GM12864 (cell line): ENCODE measurements at regions not wholly inside any gene's neighbourhood (a gene's known extent, or its start where the extent isn't known, plus 50 kb on each side); places are given as distances from the start of the nearest gene placed in this dataset.

ENCODE experiments used
- DNase-seq: peaks from one replicate; pipeline ENCODE4 v3.0.0-alpha.2; 2011; ENCODE audit warnings: low read depth
- H3K4me3 ChIP-seq: 2 replicates; pipeline ENCODE4 v1.5.1; 2011; ENCODE audit warnings: mild to moderate bottlenecking, low read depth, low read length, control low read depth
- TF ChIP-seq, protein P1 (sequence below): IDR thresholded peaks from 2 replicates; pipeline ENCODE4 v1.5.1; 2011; ENCODE audit warnings: low read depth, mild to moderate bottlenecking, moderate library complexity, low read length, control low read depth, inconsistent platforms; ENCODE audit errors: missing control alignments

DNA sequence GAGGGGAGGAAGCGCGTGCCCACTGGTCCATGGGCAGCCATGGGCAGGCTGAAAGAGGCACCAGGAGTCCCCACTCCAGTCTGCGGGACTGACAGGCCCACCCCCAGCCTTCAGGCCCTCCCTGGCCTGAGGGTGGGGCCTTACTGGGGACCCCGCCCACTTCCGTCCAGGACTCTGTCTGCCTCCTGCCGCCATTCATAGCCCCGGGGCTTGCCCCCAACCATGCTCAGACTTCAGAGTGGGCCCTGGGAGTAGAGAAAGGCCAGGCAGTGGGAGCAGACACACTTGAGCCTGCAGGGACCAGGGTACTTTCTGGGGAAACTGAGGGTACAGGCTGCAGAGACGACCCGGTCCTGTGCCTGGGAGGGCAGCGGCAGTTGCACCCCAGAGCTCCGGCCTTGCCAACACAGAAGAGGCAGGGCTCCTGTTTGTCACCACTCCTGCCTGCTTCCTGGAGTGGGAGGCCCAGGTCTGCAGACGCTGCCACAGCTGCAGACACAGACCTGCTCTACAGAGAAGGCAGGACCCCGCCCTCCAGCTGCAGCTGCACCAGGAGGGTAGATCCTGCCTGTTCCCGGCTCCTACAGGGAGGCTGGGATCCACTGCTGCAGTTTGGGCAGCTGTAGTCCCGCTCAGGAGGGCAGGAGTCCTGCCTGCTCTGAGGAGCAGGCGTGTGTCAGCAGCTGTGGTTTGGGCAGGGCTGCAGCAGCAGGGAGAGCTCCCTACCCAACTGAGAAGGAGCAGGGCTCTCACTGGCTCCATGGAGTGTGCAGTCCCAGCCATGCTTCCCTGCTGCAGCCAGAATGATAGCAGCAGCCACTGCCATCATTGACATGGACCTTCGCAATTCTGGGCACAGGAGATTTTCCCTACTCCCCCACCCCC lies 387.9 kb upstream of the ANO3 start:
- H3K4me3 ChIP-seq: no peak overlapping the region
- no peak for DNase-seq
- TF ChIP-seq, protein P1, sequence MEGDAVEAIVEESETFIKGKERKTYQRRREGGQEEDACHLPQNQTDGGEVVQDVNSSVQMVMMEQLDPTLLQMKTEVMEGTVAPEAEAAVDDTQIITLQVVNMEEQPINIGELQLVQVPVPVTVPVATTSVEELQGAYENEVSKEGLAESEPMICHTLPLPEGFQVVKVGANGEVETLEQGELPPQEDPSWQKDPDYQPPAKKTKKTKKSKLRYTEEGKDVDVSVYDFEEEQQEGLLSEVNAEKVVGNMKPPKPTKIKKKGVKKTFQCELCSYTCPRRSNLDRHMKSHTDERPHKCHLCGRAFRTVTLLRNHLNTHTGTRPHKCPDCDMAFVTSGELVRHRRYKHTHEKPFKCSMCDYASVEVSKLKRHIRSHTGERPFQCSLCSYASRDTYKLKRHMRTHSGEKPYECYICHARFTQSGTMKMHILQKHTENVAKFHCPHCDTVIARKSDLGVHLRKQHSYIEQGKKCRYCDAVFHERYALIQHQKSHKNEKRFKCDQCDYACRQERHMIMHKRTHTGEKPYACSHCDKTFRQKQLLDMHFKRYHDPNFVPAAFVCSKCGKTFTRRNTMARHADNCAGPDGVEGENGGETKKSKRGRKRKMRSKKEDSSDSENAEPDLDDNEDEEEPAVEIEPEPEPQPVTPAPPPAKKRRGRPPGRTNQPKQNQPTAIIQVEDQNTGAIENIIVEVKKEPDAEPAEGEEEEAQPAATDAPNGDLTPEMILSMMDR: no peak

DNA sequence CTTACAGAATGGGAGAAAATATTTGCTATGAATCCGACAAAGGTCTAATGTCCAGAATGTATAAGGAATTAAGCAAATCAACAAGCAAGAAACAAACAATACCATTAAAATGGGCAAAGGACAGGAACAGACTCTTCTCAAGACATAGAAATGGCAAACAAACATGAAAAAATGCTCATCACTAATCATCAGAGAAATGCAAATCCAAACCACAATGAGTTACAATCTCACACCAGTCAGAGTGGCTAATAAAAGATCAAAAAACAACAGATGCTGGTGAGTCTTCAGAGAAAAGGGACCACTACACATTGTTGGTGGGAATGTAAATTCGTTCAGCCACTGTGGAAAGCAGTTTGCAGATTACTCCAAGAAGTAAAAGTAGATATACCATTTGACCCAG lies 382.0 kb upstream of the ANO3 start:
- no peak overlapping the region for H3K4me3 ChIP-seq
- DNase-seq: no peak
- TF ChIP-seq, protein P1: no peak

- H3K4me3 ChIP-seq: no peak overlapping the region
- TF ChIP-seq, protein P1: no peak
- no peak for DNase-seq
These were observed 378.9 kb upstream of the ANO3 start for GRCh38 chr11:25953006-25953405.

GRCh38 chr11:25958045-25958444 lies 373.9 kb upstream of the ANO3 start:
- TF ChIP-seq, protein P1: no peak
- no peak overlapping the region for H3K4me3 ChIP-seq
- DNase-seq: no peak

GRCh38 chr11:25961539-25961938 lies 370.4 kb upstream of the ANO3 start:
- no peak overlapping the region for H3K4me3 ChIP-seq
- no peak for DNase-seq
- TF ChIP-seq, protein P1: no peak

DNA sequence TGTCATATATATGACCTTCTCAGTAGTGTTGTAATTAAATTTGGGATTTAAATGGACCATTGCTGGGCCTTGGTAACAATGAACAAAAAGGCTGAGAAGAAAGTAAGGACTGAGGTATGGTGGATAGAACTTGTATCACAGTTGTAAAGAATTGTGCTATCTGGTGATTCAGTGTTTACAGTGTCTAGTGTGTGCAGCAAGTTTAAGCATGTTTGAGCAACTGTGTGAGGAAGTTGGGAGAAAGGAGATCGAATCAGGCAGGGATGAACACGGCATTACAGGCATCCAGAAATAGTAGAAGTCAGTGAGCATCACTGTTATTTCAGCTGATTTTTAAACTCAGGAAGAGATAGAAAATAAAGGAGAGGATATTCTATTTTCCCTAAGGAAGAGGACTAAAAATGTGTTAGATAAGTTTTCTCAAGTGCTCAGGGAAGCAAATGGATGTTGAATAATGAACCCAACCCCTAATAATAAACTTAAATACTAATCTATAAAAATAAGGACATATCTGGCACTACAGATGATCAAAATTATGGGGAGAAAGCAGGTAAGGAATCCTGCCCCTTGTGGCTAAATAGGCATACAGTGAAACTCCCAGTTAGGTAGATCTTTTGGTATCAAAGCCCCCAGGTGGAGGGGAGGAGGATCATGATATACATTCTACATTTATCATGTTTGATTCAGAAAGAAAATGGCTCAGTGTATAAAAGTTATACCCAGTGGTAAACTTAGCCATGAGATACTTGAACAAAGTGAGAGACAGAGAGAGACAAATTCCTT lies 361.0 kb upstream of the ANO3 start:
- H3K4me3 ChIP-seq: no peak overlapping the region
- TF ChIP-seq, protein P1: peak; percentile 41
- no peak for DNase-seq

DNA sequence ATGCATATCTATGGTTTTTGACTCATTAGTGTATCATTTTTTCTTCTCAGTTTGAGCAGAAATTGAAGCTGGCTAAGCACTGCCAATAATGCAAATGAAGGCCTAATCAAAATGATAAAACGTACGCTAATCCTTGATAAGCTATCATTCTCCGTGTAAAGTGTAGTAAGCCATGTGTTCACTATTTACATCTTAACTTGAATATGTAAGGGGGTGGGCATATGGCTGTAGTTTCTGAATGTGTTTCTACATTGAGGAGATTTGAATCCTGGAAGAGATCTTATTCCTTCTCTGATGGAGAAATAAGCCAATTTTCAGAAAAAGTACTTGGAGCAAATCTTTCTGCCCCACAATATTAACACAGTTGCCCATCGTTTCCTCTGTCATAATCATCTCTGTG lies 351.8 kb upstream of the ANO3 start:
- H3K4me3 ChIP-seq: no peak overlapping the region
- no peak for DNase-seq
- TF ChIP-seq, protein P1: no peak
